ENCODE measurements at regions not wholly inside any gene's neighbourhood (a gene's known extent, or its start where the extent isn't known, plus 50 kb on each side); places are given as distances from the start of the nearest gene placed in this dataset.

GRCh38 chr2:6640621-6641015, 225.1 kb downstream of the CMPK2 start:
- no peak for DNase-seq

DNA sequence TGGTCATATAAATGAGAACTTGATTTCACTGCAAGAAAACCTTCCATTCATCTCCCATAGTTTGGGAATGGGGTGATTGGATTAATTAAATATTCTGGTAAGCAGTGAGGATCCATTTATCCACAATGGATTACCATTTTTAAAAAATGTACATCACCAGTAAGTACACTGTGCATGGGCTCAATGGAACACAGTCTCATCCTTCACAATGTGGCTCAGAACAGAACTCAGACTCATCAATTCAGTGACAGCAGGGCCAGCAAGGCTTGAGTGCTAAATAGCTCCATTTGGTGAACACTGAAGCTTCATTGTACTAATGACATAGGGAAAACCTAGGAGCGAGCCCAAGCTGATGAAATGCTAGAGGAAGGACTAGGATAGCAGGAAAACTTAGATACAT, 223.8 kb downstream of the CMPK2 start:
- no peak for DNase-seq

- no peak for DNase-seq
Measured at GRCh38 chr2:6644261-6644660, 221.4 kb downstream of the CMPK2 start.

DNA sequence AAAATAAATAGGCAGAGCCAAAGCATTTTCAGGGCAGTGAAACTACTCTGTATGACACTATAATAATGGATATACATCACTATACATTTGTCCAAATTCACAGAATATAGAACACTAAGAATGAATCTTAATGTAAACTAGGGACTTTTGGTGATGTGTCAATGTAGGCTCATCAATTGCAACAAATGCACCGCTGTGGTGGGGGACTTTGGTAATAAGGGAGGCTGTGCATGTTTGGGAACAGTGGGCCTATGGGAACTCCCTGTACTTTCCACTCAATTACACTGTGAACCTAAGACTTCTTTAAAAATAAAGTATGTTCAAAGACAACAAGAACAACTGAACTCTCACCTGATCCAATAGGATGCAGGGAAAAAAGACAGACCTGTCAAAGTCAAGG, 220.7 kb downstream of the CMPK2 start:
- no peak for DNase-seq

GRCh38 chr2:6645672-6646071, 220.0 kb downstream of the CMPK2 start:
- DNase-seq: no peak

DNA sequence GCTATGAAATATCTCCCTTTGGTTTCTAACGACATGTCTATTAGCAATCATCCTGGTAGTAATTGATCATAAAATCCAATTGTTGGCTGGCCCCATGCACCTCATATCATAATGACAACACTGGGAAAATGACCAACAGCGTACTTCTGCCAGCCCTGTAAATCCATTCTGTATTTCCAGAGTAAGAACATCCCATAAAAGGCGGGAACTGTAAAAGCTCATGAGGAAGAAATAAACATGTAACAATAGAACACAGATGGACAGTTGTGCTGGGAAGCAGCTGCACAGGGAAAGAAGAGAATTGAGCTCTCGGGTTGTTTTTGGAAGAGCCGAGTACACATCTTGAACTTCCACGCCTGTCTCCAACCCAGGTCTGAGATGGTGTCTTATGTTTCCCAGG, 218.7 kb downstream of the CMPK2 start:
- DNase-seq: no peak

- no peak for DNase-seq
Measured at GRCh38 chr2:6648596-6649247, 217.0 kb downstream of the CMPK2 start.

- DNase-seq: no peak
Measured at GRCh38 chr2:6650311-6650710, 215.4 kb downstream of the CMPK2 start.

- no peak for DNase-seq
Measured at GRCh38 chr2:6652251-6652650, 213.5 kb downstream of the CMPK2 start.

DNA sequence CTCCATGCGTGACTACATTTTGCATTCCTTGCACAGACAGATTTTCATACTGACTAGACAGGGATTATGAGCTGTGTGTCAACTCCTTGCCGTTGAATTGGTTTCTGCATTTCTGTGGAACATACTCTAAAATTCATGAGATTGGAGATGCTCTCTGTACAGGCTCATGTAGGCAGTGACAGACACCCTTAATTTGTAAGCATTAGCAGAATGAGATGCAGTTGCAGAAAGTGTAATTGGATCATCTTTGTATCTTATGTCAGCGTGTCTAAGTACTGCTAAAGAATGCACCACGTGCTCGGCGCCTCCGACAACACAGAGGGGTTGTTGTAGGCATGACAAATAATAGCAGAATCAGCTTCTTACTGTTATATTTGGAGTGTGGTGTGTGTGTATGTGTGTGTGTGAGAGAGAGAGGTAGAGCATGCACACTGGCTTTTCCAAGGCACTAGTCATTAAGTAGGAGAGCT, 212.4 kb downstream of the CMPK2 start:
- DNase-seq: no peak

DNA sequence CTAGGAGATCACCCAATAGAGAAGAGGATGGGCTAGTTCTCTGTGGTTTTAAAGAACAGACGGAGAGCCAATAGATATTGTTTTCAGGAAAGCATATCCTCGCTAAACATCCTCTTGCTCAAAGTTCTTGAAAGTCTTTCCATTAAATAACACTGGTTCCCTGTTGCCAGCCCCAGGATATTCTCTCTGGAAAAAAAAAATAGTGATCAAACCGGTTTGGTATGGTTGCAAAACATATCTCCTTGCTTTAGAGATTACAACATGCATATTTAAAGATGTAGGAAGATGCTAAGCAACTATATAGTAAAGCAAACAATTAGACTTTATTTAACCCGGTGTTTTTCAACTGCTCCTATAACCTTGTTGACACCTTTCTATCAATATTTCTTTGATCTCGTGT, 211.4 kb downstream of the CMPK2 start:
- DNase-seq: no peak

DNA sequence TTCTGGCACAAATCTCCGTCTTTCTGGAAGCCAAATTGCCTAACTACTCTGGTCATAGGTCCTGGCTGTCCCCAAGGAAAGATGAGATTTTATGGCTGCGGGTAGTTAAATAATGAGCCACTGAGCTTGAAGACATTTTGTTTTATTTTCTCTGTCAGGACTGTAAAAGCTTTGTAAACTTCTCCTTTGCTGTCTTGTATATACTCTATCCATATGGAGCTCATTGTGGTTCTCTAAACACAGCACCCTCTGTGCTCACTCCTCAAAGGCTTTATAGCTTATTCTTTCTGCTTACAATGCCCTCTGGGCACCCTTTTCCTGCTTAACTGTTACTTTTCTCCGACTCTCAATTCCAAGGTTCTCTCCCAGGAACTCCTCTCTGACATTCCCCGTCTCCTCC, 209.1 kb downstream of the CMPK2 start:
- DNase-seq: no peak

GRCh38 chr2:6657136-6657535, 208.6 kb downstream of the CMPK2 start:
- no peak for DNase-seq

GRCh38 chr2:6657855-6658254, 207.9 kb downstream of the CMPK2 start:
- no peak for DNase-seq

- no peak for DNase-seq
Measured at GRCh38 chr2:6664332-6665061, 201.2 kb downstream of the CMPK2 start.

GRCh38 chr2:6665093-6666045, 200.3 kb downstream of the CMPK2 start:
- no peak for DNase-seq

- DNase-seq: no peak
Measured at GRCh38 chr2:6667326-6667725, 198.4 kb downstream of the CMPK2 start.

GRCh38 chr2:6671913-6672312, 193.8 kb downstream of the CMPK2 start:
- DNase-seq: no peak

DNA sequence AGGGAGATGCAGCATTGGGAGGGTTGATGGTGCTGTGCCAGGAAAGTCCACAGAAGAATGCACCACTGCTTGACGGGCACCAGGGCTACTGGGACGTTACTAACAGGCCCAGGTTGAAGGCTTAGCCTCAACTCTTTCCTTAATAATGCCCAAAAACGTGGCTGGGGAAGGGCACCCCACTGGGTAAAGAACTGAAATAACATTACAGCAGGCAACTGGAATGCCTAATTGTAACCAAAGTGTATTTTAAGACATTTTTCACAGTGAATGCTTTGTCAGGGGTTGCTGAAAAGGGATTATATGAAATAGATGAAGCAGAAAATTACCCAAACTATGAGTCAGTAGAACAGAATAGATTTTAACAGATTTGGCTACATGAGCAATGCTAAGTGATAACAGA, 191.3 kb downstream of the CMPK2 start:
- DNase-seq: no peak

DNA sequence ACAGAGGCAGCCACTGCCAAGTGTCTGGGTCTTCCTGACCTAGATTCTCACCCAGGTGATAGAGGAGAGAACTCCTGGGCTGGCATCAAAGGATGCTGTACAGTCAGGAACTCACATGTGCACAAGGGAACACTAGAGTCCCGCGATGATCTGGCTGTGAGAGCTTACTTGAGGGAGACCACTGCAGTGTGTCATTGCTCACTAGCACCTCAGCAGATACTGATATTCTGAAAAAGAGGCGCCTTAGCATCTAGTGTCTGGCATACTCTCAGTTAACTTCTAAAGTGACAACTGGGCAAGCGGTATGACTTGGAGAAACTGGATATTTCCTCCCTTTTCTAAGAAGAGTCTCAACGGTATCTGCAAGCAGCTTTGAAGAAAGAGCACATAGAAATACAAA, 189.9 kb downstream of the CMPK2 start:
- no peak for DNase-seq

- DNase-seq: no peak
Measured at GRCh38 chr2:6676241-6676640, 189.5 kb downstream of the CMPK2 start.

DNA sequence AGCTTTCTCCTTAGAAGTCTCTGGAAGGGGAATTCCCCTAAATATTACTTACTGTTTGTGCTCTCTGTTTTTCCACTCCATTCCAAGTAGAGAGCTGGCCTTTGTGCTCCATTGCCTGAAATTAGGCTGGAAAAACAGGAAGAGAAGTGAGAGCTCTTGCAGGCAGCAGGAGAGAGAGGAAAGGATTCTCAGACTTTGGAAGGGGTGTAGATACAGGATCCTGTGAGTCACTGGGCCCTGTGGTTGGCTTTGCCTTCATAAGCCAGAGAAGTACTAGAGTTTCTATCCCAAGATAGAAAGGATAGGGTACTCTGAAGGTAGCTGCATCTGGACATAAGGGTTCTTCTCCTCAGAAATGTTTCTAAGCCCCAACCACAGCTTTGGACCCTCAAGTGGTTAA, 188.9 kb downstream of the CMPK2 start:
- no peak for DNase-seq

DNA sequence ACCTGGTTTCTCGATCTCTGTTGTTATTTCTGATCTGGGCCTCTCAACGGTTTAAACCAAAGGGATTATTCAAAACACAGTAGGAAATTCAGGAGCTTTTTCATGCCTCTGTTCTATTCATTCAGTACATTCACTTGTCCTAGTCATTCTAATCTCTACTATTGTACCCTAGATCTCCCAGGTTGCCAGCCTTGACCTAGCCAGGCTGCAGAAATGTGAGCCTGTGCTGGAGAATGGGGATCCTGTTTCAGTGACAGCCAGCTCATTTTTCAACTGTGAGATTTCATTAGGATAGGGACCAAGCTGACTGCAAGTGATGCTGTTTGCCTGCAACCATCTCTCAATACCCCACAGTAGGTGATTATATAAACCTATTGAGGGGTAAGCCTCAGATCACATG, 186.2 kb downstream of the CMPK2 start:
- no peak for DNase-seq

DNA sequence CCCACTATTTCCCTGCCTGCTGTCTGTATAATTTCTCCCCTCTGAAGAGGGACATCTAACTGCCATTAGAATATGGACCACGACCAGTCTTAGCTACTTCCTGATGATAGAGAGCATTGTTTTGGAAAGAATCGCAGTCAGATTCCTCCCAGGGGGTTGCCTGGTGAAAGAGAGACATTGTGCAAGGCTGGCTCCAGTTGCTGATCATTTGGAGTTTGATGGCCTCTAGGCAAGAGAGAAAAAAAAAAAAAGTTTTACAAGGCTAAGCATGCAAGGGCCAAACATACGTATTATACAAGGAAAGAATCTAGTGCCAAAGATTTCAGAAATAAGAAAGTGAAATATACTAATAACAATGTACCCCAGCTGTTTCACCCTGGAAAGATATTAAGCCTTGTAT, 182.2 kb downstream of the CMPK2 start:
- no peak for DNase-seq

Data from NCI-H2081 (cell line).